Esophagus squamous epithelium (tissue), 4 donors: ENCODE measurements at regions not wholly inside any gene's neighbourhood (a gene's known extent, or its start where the extent isn't known, plus 50 kb on each side); places are given as distances from the start of the nearest gene placed in this dataset.

Experiments used
- POLR2A ChIP-seq, 4 donors: fragments of 450-650 bp; IDR thresholded peaks; one replicate each; pipeline ENCODE4 v1.6.1; 2017; ENCODE audit warnings: antibody characterized with exemption in 4 of 4, mild to moderate bottlenecking in 4 of 4, moderate library complexity in 3 of 4
- TF ChIP-seq, protein P1 (sequence below), 6 experiments: fragments of 450-650 bp in 4 of 6; fragments of 200-600 bp in 2 of 6; sonication (generic) in 2 of 6; IDR thresholded peaks; one replicate each; pipeline ENCODE4 v1.5.1; 2016 to 2019; ENCODE audit warnings: antibody characterized with exemption in 6 of 6, mild to moderate bottlenecking in 4 of 6, moderate library complexity in 4 of 6

DNA sequence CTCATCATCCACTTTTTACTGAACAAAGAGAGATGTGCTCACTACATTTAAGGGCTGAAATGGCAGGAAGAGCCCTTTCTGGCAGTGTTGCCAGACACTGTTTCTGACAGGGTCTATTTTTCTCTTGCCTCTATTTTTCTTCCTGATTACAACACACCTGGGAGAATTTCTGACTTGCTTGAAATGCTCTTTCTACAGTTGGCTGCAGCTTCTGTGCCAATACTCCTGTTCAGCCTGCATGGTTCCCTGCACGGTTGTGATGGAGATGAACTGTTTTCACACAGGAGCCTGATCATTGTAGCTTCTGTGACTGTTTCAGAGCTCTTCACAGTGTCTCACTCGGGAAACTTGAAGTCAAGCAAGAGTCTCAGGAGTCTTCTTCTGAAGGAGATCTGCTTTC lies 83.0 kb upstream of the DLG1 start:
- no peak for TF ChIP-seq POLR2A (IDR thresholded peaks at IDR 0.05)
- TF ChIP-seq, protein P1, sequence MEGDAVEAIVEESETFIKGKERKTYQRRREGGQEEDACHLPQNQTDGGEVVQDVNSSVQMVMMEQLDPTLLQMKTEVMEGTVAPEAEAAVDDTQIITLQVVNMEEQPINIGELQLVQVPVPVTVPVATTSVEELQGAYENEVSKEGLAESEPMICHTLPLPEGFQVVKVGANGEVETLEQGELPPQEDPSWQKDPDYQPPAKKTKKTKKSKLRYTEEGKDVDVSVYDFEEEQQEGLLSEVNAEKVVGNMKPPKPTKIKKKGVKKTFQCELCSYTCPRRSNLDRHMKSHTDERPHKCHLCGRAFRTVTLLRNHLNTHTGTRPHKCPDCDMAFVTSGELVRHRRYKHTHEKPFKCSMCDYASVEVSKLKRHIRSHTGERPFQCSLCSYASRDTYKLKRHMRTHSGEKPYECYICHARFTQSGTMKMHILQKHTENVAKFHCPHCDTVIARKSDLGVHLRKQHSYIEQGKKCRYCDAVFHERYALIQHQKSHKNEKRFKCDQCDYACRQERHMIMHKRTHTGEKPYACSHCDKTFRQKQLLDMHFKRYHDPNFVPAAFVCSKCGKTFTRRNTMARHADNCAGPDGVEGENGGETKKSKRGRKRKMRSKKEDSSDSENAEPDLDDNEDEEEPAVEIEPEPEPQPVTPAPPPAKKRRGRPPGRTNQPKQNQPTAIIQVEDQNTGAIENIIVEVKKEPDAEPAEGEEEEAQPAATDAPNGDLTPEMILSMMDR (IDR thresholded peaks at IDR 0.05): no peak
